Hepatocyte (in vitro differentiated cells): ENCODE measurements at regions not wholly inside any gene's neighbourhood (a gene's known extent, or its start where the extent isn't known, plus 50 kb on each side); places are given as distances from the start of the nearest gene placed in this dataset.
A peak's percentile ranks its signal among the peaks of the same experiment; 100 is the strongest.

Experiments
- DNase-seq: peaks from one replicate; pipeline ENCODE4 v3.0.0-alpha.2; 2016; ENCODE audit warnings: low spot score
- H2AFZ ChIP-seq: fragments of 200-600 bp; sonication (generic); 2 replicates; pipeline ENCODE4 v1.6.0; 2016; ENCODE audit warnings: antibody characterized with exemption, mild to moderate bottlenecking
- H3K27ac ChIP-seq: fragments of 200-600 bp; sonication (generic); 2 replicates; pipeline ENCODE4 v1.5.1; 2016; ENCODE audit warnings: mild to moderate bottlenecking
- H3K27me3 ChIP-seq: fragments of 200-600 bp; sonication (generic); 2 replicates; pipeline ENCODE4 v1.6.1; 2016
- H3K36me3 ChIP-seq: fragments of 200-600 bp; sonication (generic); replicated peaks from 2 replicates; pipeline ENCODE4 v1.5.1; 2016; ENCODE audit warnings: low read depth; ENCODE audit not compliant: insufficient read depth
- H3K4me1 ChIP-seq: fragments of 200-600 bp; sonication (generic); 2 replicates; pipeline ENCODE4 v1.5.1; 2016; ENCODE audit warnings: mild to moderate bottlenecking, moderate library complexity; ENCODE audit not compliant: insufficient read depth
- H3K4me2 ChIP-seq: fragments of 200-600 bp; sonication (generic); 2 replicates; pipeline ENCODE4 v1.6.0; 2016
- H3K4me3 ChIP-seq: fragments of 200-600 bp; sonication (generic); 2 replicates; pipeline ENCODE4 v1.5.1; 2016; ENCODE audit warnings: mild to moderate bottlenecking
- H3K79me2 ChIP-seq: fragments of 200-600 bp; sonication (generic); 2 replicates; pipeline ENCODE4 v1.6.0; 2017; ENCODE audit warnings: mild to moderate bottlenecking
- H3K9me2 ChIP-seq: fragments of 200-600 bp; sonication (generic); replicated peaks from 2 replicates; pipeline ENCODE4 v1.6.0; 2017; ENCODE audit warnings: mild to moderate bottlenecking; ENCODE audit not compliant: insufficient read depth
- H3K9me3 ChIP-seq: fragments of 200-600 bp; sonication (generic); 2 replicates; pipeline ENCODE4 v1.5.1; 2016; ENCODE audit warnings: low read depth, mild to moderate bottlenecking
- H4K20me1 ChIP-seq: fragments of 200-600 bp; sonication (generic); 2 replicates; pipeline ENCODE4 v1.6.0; 2016; ENCODE audit warnings: mild to moderate bottlenecking; ENCODE audit not compliant: insufficient read depth, poor library complexity, severe bottlenecking
- CTCF ChIP-seq: fragments of 200-600 bp; sonication (generic); IDR thresholded peaks from 2 replicates; pipeline ENCODE4 v1.5.1; 2016; ENCODE audit warnings: antibody characterized with exemption, mild to moderate bottlenecking; ENCODE audit not compliant: poor library complexity
- EZH2 ChIP-seq: fragments of 200-600 bp; sonication (generic); IDR thresholded peaks from 2 replicates; pipeline ENCODE4 v1.6.1; 2016; ENCODE audit warnings: antibody characterized with exemption, mild to moderate bottlenecking, borderline replicate concordance
- EZH2phosphoT487 ChIP-seq: fragments of 200-600 bp; sonication (generic); IDR thresholded peaks from one replicate; pipeline ENCODE4 v1.6.1; 2018; ENCODE audit warnings: antibody characterized with exemption, mild to moderate bottlenecking, low read depth, moderate library complexity; ENCODE audit not compliant: unreplicated experiment, severe bottlenecking
- WGBS: methylation state at CpG from one replicate; pipeline ENCODE4 v1.1.6; 2016; ENCODE audit warnings: low lambda C conversion rate; ENCODE audit errors: missing lambda C conversion rate; 5-methylcytosine and 5-hydroxymethylcytosine counted together

GRCh38 chr12:123041811-123042655 is 61.6 kb downstream of the ARL6IP4 start:
- no peaks in the 10 kb centered on the region for H3K9me3 ChIP-seq
- peak overlapping the region; percentile 94 for H3K27ac ChIP-seq
- no peaks in the 10 kb centered on the region for H3K9me2 ChIP-seq
- no peak overlapping the region for H3K4me3 ChIP-seq
- TF ChIP-seq CTCF (no peak), EZH2phosphoT487 (no peak), EZH2 (no peak)
- 65% methylated on average over 17 of the region's 17 CpGs for WGBS
- H4K20me1 ChIP-seq, result no peaks in the 10 kb centered on the region
- no peaks in the 10 kb centered on the region for H3K27me3 ChIP-seq
- peaks cover 31% of the 10 kb centered on the region for H3K4me1 ChIP-seq
- DNase-seq, result peak; percentile 86
- H3K4me2 ChIP-seq, result peak overlapping the region; percentile 59
- H2AFZ ChIP-seq, result no peak overlapping the region
- H3K36me3 ChIP-seq, result no peaks in the 10 kb centered on the region
- H3K79me2 ChIP-seq, result no peaks in the 10 kb centered on the region

GRCh38 chr12:123041042-123041531 is 60.6 kb downstream of the ARL6IP4 start:
- no peak for DNase-seq
- H3K27me3 ChIP-seq, result no peaks in the 10 kb centered on the region
- no peaks in the 10 kb centered on the region for H3K9me2 ChIP-seq
- no peaks in the 10 kb centered on the region for H4K20me1 ChIP-seq
- H3K4me2 ChIP-seq, result no peak overlapping the region
- peak overlapping the region; percentile 84 for H3K27ac ChIP-seq
- H2AFZ ChIP-seq, result no peak overlapping the region
- no peaks in the 10 kb centered on the region for H3K79me2 ChIP-seq
- peaks cover 31% of the 10 kb centered on the region for H3K4me1 ChIP-seq
- WGBS, result 58% methylated on average over 3 of the region's 3 CpGs
- no peaks in the 10 kb centered on the region for H3K9me3 ChIP-seq
- H3K36me3 ChIP-seq, result no peaks in the 10 kb centered on the region
- H3K4me3 ChIP-seq, result no peak overlapping the region
- TF ChIP-seq EZH2phosphoT487 (no peak), EZH2 (no peak), CTCF (no peak)

GRCh38 chr12:123040106-123040505 is 59.6 kb downstream of the ARL6IP4 start:
- Histone ChIP-seq H3K36me3 (no peaks in the 10 kb centered on the region), H3K79me2 (no peaks in the 10 kb centered on the region), H3K4me1 (peaks cover 31% of the 10 kb centered on the region), H4K20me1 (no peaks in the 10 kb centered on the region), H3K27me3 (no peaks in the 10 kb centered on the region), H2AFZ (no peak overlapping the region), H3K9me2 (no peaks in the 10 kb centered on the region), H3K9me3 (no peaks in the 10 kb centered on the region), H3K4me2 (no peak overlapping the region), H3K4me3 (no peak overlapping the region), H3K27ac (no peak overlapping the region)
- no peak for DNase-seq
- 93% methylated on average over 2 of the region's 2 CpGs for WGBS
- TF ChIP-seq EZH2phosphoT487 (no peak), CTCF (no peak), EZH2 (no peak)
